ENCODE measurements at regions not wholly inside any gene's neighbourhood (a gene's known extent, or its start where the extent isn't known, plus 50 kb on each side); places are given as distances from the start of the nearest gene placed in this dataset.

- dilution Hi-C loops (cut with HindIII; ENCODE audit: low sequenced_read_pairs, unreplicated experiment) (no loop called here), intact Hi-C loops (cut with micrococcal nuclease) (no loop called here), in situ Hi-C loops (cut with MboI; ENCODE audit: low sequenced_read_pairs) (no loop called here)
- BruUV-seq (replicated peaks), result no TSS peak
- no peak overlapping the region for H4K5ac ChIP-seq (ENCODE audit: low read depth, low read length)
- H2AK9ac ChIP-seq (replicated peaks; ENCODE audit: low read depth, low read length, poor library complexity), result no peak overlapping the region
- H4K20me1 ChIP-seq (ENCODE audit: insufficient read depth, low read length), result no peaks in the 10 kb centered on the region
- no peak overlapping the region for H4K91ac ChIP-seq (ENCODE audit: insufficient read depth, low read depth, low read length)
- H3K4me1 ChIP-seq (ENCODE audit: control insufficient read depth, insufficient read depth, low read length), result no peaks in the 10 kb centered on the region
- H2AFZ ChIP-seq (replicated peaks; ENCODE audit: low read length, poor library complexity), result no peak overlapping the region
- no peak overlapping the region for H2AK5ac ChIP-seq (ENCODE audit: low read depth, low read length)
- no peak overlapping the region for H2BK20ac ChIP-seq (ENCODE audit: low read depth, low read length)
- H3K4me2 ChIP-seq (ENCODE audit: low read depth, low read length), result no peak overlapping the region
- H3K36me3 ChIP-seq (ENCODE audit: control insufficient read depth, insufficient read depth, low read length), result no peaks in the 10 kb centered on the region
- ChIA-PET POLR2A (ENCODE audit: unreplicated experiment) (no interaction called here), CTCF (interaction anchor here (0.6 to 1.0 kb wide), 2 partner anchors 18 to 725 kb away, joined by 3 to 4 read pairs; no protein-coding TSS in a partner anchor)
- H2BK15ac ChIP-seq (ENCODE audit: low read depth, low read length), result no peak overlapping the region
- no peak overlapping the region for H3K56ac ChIP-seq (ENCODE audit: extremely low read depth, insufficient read depth, low read length)
- no peak overlapping the region for H4K8ac ChIP-seq (ENCODE audit: low read depth in 2 of 2, low read length in 2 of 2)
- ATAC-seq (ENCODE audit: low read depth), result no peak
- no peaks in the 10 kb centered on the region for H3K9me3 ChIP-seq (ENCODE audit: control insufficient read depth, insufficient read depth, low read length)
- no peaks in the 10 kb centered on the region for H3K79me1 ChIP-seq (ENCODE audit: low read depth in 1 of 2, low read length in 2 of 2)
- no peak overlapping the region for H3K9ac ChIP-seq (ENCODE audit: low read depth, low read length)
- no peak overlapping the region for H3K4me3 ChIP-seq (ENCODE audit: insufficient read depth, low read depth, low read length)
- no peak overlapping the region for H3K18ac ChIP-seq (ENCODE audit: low read depth, low read length)
- H3K27ac ChIP-seq (ENCODE audit: insufficient read depth, low read length), result no peak overlapping the region
- H2BK5ac ChIP-seq (ENCODE audit: low read depth, low read length, poor library complexity, severe bottlenecking), result no peak overlapping the region
- TF ChIP-seq CHD1 (IDR thresholded peaks at IDR 0.05; ENCODE audit: low read depth, low read length), result no peak
- no peak for TF ChIP-seq MXI1 (IDR thresholded peaks at IDR 0.05; ENCODE audit: borderline replicate concordance, low read depth, low read length)
- TF ChIP-seq SMC3 (IDR thresholded peaks at IDR 0.05; ENCODE audit: low read depth, low read length), result no peak
- H3K9me1 ChIP-seq (ENCODE audit: insufficient read depth, low read length), result no peaks in the 10 kb centered on the region
- peaks cover 12% of the 10 kb centered on the region for H3K27me3 ChIP-seq (ENCODE audit: control insufficient read depth, insufficient read depth, low read length)
- no peak overlapping the region for H2BK120ac ChIP-seq (ENCODE audit: low read depth, low read length)
- no peak overlapping the region for H3K23ac ChIP-seq (ENCODE audit: low read depth, low read length)
- 43% methylated on average over 1 of the region's 8 CpGs; no CpG with 5 or more reads in 1 of the 2 experiments for WGBS, 2 experiments (ENCODE audit: extremely low coverage in 2 of 2, insufficient read length in 1 of 2)
- DNase-seq, result no peak
- no peak overlapping the region for H3K4ac ChIP-seq (ENCODE audit: low read depth, low read length)
- H3K14ac ChIP-seq (replicated peaks; ENCODE audit: low read depth, low read length), result no peak overlapping the region
These were observed 103.8 kb downstream of the ZNF280B start for GRCh38 chr22:22404598-22405284.

Measured in IMR-90 (cell line).